ENCODE measurements at regions not wholly inside any gene's neighbourhood (a gene's known extent, or its start where the extent isn't known, plus 50 kb on each side); places are given as distances from the start of the nearest gene placed in this dataset.

DNA sequence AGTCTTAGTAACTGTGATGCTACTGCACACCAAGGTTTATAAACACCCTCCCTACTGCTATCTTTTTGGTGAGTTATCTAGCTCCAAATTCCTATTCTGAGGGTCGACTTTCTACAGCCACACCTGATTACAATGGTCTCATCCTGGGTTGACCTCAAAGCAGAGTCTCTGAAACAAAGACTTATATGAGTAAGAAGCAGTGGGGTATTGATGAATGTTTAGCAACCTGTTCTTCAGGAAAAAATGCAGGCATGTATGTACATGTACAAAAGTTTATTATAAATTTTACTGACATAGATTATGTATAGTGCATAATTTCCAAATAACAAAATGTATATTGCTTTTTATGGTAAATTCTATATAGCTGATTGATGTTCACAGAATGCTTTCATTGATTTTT lies 51.6 kb upstream of the FMNL2 start:
- FAIRE-seq (no peak), ATAC-seq (no peak), DNase-seq (ENCODE audit: low read depth in 1 of 2, low spot score in 1 of 2) (no peak)
- TF ChIP-seq ZSCAN20 (CRISPR knock-in tag; IDR thresholded peaks at IDR 0.05) (no peak), CBX8 (IDR thresholded peaks at IDR 0.05) (no peak), HEYL (CRISPR knock-in tag; IDR thresholded peaks at IDR 0.05) (no peak), FOSL2 (IDR thresholded peaks at IDR 0.05) (no peak), FOSL2 (CRISPR knock-in tag; IDR thresholded peaks at IDR 0.05) (no peak), GATA3 (IDR thresholded peaks at IDR 0.05; ENCODE audit: borderline replicate concordance) (no peak), RAD21 (conservative IDR thresholded peaks at IDR 0.05 in 1 of 2, IDR thresholded peaks at IDR 0.05 in 1 of 2) (no peak), TP53 (CRISPR knock-in tag; IDR thresholded peaks at IDR 0.05) (no peak), KDM5A (IDR thresholded peaks at IDR 0.05) (no peak), NR3C1 (IDR thresholded peaks at IDR 0.05) (no peak)
- CTCF ChIA-PET: no interaction called here
- H3K27ac ChIP-seq: no peak overlapping the region
- H3K9me3 ChIP-seq: peaks cover 11% of the 10 kb centered on the region; the same call in 1 of the 3 replicates
- H3K4me2 ChIP-seq: no peak overlapping the region
- no peak overlapping the region for H3K4me3 ChIP-seq
- 15% methylated on average over 1 of the region's 1 CpG for WGBS (ENCODE audit: missing lambda C conversion rate)
- POLR2A ChIA-PET: no interaction called here
- no peaks in the 10 kb centered on the region for H3K4me1 ChIP-seq

DNA sequence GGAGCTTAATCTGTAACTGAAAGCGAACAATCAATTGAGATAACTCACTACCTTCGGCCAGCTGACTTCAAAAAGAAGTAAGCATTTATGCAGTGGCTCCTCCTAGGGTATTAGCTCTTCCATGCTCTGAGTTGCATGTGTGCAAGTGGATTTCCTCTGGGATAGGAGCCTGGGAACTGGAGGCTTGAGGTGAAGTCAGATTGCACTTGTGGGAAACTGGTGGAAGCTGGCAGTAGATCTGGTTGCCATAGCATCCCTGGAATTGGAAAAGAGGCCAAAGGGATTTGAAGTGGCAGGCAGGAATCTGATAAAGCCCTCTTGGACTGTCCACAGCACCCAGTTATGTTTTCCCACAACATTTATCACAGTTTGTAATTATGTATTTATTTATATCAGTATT lies 50.6 kb upstream of the FMNL2 start:
- Histone ChIP-seq H3K4me1 (no peaks in the 10 kb centered on the region), H3K9me3 (peaks cover 5% of the 10 kb centered on the region; the same call in 1 of the 3 replicates), H3K4me2 (no peak overlapping the region), H3K27ac (no peak overlapping the region), H3K4me3 (no peak overlapping the region)
- TF ChIP-seq KDM5A (IDR thresholded peaks at IDR 0.05) (no peak), HOXA7 (CRISPR knock-in tag; IDR thresholded peaks at IDR 0.05) (no peak), TP53 (CRISPR knock-in tag; IDR thresholded peaks at IDR 0.05) (no peak), POLR2A (IDR thresholded peaks at IDR 0.05; ENCODE audit: low read length) (no peak), CTCF (IDR thresholded peaks at IDR 0.05) (no peak), BCL3 (IDR thresholded peaks at IDR 0.05) (no peak), RNF2 (IDR thresholded peaks at IDR 0.05; ENCODE audit: borderline replicate concordance, low read depth) (no peak), GATA3 (IDR thresholded peaks at IDR 0.05; ENCODE audit: borderline replicate concordance) (no peak), EP300 (IDR thresholded peaks at IDR 0.05) (no peak), SMC3 (IDR thresholded peaks at IDR 0.05) (no peak), ELK1 (IDR thresholded peaks at IDR 0.05; ENCODE audit: low read depth, low read length) (no peak), FOSL2 (IDR thresholded peaks at IDR 0.05) (no peak), FOSL2 (CRISPR knock-in tag; IDR thresholded peaks at IDR 0.05) (no peak), PHF8 (IDR thresholded peaks at IDR 0.05; ENCODE audit: borderline replicate concordance, low read depth) (no peak), NR3C1 (IDR thresholded peaks at IDR 0.05) (no peak), USF2 (IDR thresholded peaks at IDR 0.05) (no peak), MAZ (IDR thresholded peaks at IDR 0.05; ENCODE audit: borderline replicate concordance, low read depth, low read length) (no peak), CBX8 (IDR thresholded peaks at IDR 0.05) (no peak)
- TF ChIP-seq, protein P1, sequence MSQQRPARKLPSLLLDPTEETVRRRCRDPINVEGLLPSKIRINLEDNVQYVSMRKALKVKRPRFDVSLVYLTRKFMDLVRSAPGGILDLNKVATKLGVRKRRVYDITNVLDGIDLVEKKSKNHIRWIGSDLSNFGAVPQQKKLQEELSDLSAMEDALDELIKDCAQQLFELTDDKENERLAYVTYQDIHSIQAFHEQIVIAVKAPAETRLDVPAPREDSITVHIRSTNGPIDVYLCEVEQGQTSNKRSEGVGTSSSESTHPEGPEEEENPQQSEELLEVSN (IDR thresholded peaks at IDR 0.05; ENCODE audit: borderline replicate concordance, low read depth): no peak
- POLR2A ChIA-PET: no interaction called here
- 79% methylated on average over 2 of the region's 2 CpGs for WGBS (ENCODE audit: missing lambda C conversion rate)
- no peak for ATAC-seq
- no peak for DNase-seq (ENCODE audit: low read depth in 1 of 2, low spot score in 1 of 2)
- CTCF ChIA-PET: no interaction called here
- FAIRE-seq: no peak

Small RNAs in the stretch of these regions (small RNA-seq; reads per million reads assigned to genes)
- gene RF00019: 0 reads per million in 6 experiments
